WI38 (cell line): ENCODE measurements at regions not wholly inside any gene's neighbourhood (a gene's known extent, or its start where the extent isn't known, plus 50 kb on each side); places are given as distances from the start of the nearest gene placed in this dataset.

ENCODE experiments used
- H3K4me3 ChIP-seq: 2 replicates; pipeline ENCODE4 v1.5.1; 2011; ENCODE audit warnings: low read depth, mild to moderate bottlenecking, control low read depth, low read length
- TF ChIP-seq, protein P1 (sequence below): IDR thresholded peaks from 2 replicates; pipeline ENCODE4 v1.5.1; 2012; ENCODE audit warnings: low read depth, mild to moderate bottlenecking, control low read depth, low read length

DNA sequence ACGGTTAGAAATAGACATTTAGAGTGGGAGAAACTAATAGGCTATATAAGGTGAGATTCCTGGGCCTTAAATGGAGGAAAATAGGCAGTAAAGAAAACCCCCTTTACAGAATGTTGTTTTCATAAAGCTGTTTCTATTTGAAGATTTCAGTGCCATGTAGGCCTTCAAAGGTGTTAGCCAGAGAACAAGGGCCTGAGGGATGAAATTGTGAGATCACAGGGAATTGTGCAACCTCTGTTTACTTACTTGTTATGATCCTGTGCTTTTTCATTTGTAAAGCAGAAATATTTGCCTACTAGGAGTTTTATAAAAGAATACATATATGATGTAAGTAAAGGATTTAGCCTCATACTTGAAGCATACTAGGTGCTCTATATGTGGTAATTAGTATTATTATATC lies 272.9 kb upstream of the ARX start:
- TF ChIP-seq, protein P1, sequence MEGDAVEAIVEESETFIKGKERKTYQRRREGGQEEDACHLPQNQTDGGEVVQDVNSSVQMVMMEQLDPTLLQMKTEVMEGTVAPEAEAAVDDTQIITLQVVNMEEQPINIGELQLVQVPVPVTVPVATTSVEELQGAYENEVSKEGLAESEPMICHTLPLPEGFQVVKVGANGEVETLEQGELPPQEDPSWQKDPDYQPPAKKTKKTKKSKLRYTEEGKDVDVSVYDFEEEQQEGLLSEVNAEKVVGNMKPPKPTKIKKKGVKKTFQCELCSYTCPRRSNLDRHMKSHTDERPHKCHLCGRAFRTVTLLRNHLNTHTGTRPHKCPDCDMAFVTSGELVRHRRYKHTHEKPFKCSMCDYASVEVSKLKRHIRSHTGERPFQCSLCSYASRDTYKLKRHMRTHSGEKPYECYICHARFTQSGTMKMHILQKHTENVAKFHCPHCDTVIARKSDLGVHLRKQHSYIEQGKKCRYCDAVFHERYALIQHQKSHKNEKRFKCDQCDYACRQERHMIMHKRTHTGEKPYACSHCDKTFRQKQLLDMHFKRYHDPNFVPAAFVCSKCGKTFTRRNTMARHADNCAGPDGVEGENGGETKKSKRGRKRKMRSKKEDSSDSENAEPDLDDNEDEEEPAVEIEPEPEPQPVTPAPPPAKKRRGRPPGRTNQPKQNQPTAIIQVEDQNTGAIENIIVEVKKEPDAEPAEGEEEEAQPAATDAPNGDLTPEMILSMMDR, result no peak

DNA sequence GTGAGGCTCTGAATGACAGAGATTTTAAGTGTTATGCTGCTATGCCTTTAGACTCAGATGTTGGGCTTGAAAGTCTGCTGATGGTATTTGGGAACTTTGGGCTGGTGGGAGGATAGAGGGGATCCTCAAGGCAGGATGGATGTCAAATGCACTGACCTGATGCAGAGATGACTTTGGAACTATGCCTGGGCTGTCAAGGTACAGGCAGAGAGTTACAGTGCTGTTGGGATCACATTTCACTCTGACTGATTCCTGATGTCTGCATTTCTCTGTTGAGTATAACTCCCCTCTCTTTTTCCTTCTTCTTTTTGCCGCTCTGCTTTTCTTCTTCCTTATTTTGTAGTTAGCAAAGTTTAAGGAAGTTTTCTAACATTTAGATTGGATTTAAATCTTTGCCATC lies 271.8 kb upstream of the ARX start:
- H3K4me3 ChIP-seq, result no peak overlapping the region
- TF ChIP-seq, protein P1, result no peak

More for the DNA sequence above, 272.9 kb upstream of the ARX start:
- no peak overlapping the region for H3K4me3 ChIP-seq

DNA sequence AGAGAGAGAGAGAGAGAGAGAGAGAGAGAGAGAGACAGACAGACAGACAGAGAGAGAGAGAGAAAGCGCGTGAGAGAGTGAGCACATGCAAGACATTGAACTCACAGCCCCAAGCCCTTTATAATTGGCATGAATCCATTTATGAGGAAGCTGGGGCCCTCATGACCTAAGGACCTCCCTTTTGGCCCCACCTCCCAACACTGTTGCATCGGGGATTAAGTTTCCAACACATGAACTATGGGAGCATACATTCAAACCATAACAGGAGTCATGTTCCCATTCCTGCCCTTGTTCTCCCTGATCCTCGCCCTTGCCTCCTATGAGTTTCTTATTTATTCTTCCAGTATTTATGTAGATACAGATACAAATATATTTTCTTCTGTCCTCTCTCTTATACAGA lies 269.8 kb upstream of the ARX start:
- H3K4me3 ChIP-seq, result no peak overlapping the region
- TF ChIP-seq, protein P1, result no peak

DNA sequence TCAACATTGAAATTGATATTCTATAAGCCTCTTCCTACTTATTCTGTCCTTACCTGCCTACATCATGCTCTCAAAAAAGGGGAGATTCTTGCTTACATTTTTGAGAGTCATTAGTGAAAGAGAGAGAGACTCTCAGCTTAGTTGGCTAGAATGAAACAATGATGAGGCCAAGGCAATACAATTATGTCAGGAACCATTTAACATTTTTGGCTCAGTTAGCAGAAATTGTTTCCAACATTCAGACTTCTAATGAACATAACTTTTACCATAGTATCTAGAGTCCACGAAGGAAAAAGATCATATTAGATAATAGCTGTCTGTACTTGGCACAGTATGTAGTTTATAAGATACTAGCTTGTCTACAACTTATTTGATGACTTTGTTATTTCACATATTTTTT lies 263.7 kb upstream of the ARX start:
- H3K4me3 ChIP-seq, result no peak overlapping the region
- TF ChIP-seq, protein P1, result no peak

DNA sequence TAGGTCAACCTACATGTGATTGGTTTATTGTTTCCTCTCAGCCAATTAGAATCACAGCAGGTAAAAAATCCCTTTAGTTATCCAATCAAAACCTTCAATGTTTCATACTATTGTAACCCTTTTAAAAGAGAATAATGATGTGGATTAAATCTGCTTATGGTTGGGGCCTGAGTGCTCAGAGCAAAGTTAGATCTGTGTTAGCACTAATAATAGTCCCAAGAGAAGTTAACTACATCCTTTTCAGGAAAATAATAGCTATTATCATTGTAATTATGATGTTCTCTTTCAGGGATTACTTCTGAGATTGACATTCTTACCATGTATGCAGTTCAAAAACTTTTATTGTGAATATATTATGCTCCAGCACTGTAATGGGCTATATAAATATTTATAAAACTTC lies 262.6 kb upstream of the ARX start:
- no peak overlapping the region for H3K4me3 ChIP-seq
- TF ChIP-seq, protein P1, result no peak

DNA sequence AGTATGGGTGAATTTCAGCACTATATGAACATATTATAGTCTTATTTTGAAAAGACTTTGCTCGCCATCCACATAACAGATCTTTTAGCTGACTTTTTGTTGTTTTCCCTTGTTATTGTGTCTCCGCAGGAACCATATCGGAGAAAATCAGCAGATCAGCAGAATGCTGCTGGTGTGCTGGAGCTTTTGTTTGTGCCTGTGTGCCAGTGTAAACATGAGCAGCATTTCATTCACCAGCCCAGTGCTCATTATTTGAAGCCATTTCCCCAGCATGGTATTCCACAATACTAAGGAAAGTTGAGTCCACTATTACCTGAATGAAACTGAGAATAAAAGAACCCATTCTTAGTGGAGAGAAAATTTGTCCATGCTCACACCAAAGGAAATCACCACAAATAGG lies 261.8 kb upstream of the ARX start:
- no peak overlapping the region for H3K4me3 ChIP-seq
- TF ChIP-seq, protein P1, result no peak

DNA sequence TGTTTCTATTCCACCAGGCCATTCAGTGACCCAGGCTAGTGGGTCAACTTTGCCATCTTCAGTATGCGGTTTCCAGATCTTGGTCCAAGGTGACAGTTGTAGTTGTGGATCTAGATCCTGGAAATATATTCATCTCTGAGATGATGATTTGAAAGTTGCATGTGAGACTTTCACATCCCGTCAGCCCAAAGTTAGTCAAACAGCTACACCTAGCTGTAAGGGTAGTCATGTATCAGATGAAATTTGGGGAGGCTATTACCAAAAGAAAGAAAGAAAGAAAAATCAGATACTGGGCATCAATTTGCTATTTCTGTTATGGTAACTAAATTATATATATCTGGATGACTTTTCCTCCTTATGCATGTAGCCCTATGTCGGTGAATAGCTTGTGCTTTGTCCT lies 259.4 kb upstream of the ARX start:
- TF ChIP-seq, protein P1, result no peak

More for the DNA sequence above, 259.4 kb upstream of the ARX start:
- H3K4me3 ChIP-seq, result no peak overlapping the region
